ENCODE measurements at regions not wholly inside any gene's neighbourhood (a gene's known extent, or its start where the extent isn't known, plus 50 kb on each side); places are given as distances from the start of the nearest gene placed in this dataset.

DNA sequence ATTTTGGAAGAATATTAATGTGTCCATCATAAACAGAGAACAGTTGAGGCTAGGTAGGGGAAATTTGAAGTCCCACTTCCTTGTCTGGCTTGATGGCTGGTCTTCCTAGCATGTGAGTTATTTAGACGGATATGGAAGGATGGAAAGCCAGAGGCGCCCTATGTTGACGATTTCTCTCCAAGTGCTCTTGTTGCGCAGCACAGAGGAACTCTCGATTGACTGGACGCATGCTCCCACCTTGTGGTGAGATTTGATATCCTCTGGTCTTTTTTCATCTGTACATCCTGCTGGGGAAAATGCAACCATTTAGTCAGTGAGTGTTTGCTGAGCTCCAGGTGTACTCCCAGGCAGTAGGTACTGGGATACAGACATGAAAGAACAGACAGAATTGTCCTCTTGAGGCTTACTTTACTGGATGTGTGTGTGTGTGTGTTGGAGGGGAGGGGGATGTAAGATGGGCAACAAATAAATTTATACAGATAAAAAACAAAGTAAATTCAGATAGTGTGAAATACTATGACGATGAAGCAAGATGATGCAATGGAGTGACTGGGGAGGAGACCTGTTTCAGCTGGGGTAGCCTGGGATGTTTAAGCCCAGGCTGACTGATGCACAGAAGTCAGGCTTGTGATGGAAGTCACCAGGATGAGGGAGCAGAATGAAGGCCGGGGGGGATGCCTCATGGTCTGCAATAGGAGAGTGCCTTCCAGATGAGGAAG lies 137.2 kb downstream of the TRIM43 start:
- TF ChIP-seq CTCF (IDR thresholded peaks at IDR 0.05; ENCODE audit: low read length) (peak; percentile 48; the same call in 1 of the 2 replicates), EZH2 (IDR thresholded peaks at IDR 0.05; ENCODE audit: borderline replicate concordance, low read length) (no peak)
